ENCODE measurements at regions not wholly inside any gene's neighbourhood (a gene's known extent, or its start where the extent isn't known, plus 50 kb on each side); places are given as distances from the start of the nearest gene placed in this dataset.
"Not testable (repeated sequence)": the region's sequence is repeated elsewhere in the genome, so short reads cannot be mapped to it uniquely, and the experiment has no call there.

- peaks cover 15% of the 10 kb centered on the region for H3K9me3 Mint-ChIP-seq
- no peak overlapping the region for H3K4me3 Mint-ChIP-seq
- H3K27ac Mint-ChIP-seq: no peak overlapping the region
- no peak for DNase-seq
- H3K4me1 Mint-ChIP-seq (ENCODE audit: low read depth): no peaks in the 10 kb centered on the region
- no peak for TF ChIP-seq CTCF (IDR thresholded peaks at IDR 0.05)
- H3K27me3 Mint-ChIP-seq (ENCODE audit: insufficient read depth): no peaks in the 10 kb centered on the region; the same call in 1 of the 2 replicates
- no peaks in the 10 kb centered on the region for H3K36me3 Mint-ChIP-seq (ENCODE audit: low read depth)
Measured at GRCh38 chr9:73919712-73920111, 577.4 kb upstream of the RORB start.

GRCh38 chr9:73923796-73924195 lies 573.3 kb upstream of the RORB start:
- no peak overlapping the region for H3K27ac Mint-ChIP-seq
- H3K27me3 Mint-ChIP-seq (ENCODE audit: insufficient read depth): no peaks in the 10 kb centered on the region; the same call in 1 of the 2 replicates
- DNase-seq: no peak
- H3K36me3 Mint-ChIP-seq (ENCODE audit: low read depth): no peaks in the 10 kb centered on the region
- no peak overlapping the region for H3K4me3 Mint-ChIP-seq
- peaks cover 15% of the 10 kb centered on the region for H3K9me3 Mint-ChIP-seq
- no peak for TF ChIP-seq CTCF (IDR thresholded peaks at IDR 0.05)
- H3K4me1 Mint-ChIP-seq (ENCODE audit: low read depth): no peaks in the 10 kb centered on the region

DNA sequence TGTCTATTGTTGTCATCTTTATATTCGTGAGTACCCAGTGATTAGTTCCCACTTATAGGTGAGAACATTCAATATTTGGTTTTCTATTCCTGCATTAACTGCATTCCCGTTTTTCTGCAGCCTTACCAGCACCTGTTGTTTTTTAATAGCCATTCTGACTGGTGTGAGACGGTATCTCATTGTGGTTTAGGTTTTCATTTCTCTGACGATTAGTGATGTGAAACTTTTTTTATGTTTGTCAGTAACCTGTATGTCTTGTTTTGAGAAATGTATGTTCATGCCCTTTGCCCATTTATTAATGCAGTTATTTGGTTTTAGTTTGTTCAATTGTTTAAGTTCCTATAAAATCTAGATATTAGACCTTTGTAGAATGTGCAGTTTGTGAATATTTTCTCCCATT lies 546.0 kb upstream of the RORB start:
- no peaks in the 10 kb centered on the region for H3K4me1 Mint-ChIP-seq (ENCODE audit: low read depth)
- peaks cover 43% of the 10 kb centered on the region for H3K9me3 Mint-ChIP-seq
- H3K27ac Mint-ChIP-seq: no peak overlapping the region
- no peak for TF ChIP-seq CTCF (IDR thresholded peaks at IDR 0.05)
- DNase-seq: no peak
- no peaks in the 10 kb centered on the region for H3K27me3 Mint-ChIP-seq (ENCODE audit: insufficient read depth)
- H3K36me3 Mint-ChIP-seq (ENCODE audit: low read depth): no peaks in the 10 kb centered on the region
- no peak overlapping the region for H3K4me3 Mint-ChIP-seq

DNA sequence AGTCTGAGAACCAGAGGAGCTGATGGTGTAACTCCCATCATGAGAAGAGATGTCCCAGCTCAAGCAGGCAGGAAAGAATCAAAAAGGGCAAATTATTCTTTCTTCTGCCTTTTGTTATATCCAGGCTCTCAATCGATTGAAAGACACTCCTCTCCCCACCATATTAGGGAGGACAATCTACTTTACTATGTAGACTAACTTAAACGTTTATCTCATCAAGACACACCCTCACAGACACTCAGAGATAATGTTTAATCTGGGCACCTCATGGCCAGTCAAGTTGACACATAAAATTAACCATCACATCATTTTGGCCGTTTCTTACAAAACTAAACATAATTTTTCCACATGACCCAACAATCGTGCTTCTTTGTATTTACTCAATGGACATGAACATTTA lies 534.3 kb upstream of the RORB start:
- Mint-ChIP-seq H3K36me3 (ENCODE audit: low read depth) (no peaks in the 10 kb centered on the region), H3K4me1 (ENCODE audit: low read depth) (no peaks in the 10 kb centered on the region), H3K27me3 (ENCODE audit: insufficient read depth) (no peaks in the 10 kb centered on the region), H3K9me3 (peaks cover 21% of the 10 kb centered on the region), H3K4me3 (no peak overlapping the region), H3K27ac (no peak overlapping the region)
- no peak for DNase-seq
- TF ChIP-seq CTCF (IDR thresholded peaks at IDR 0.05): no peak

DNA sequence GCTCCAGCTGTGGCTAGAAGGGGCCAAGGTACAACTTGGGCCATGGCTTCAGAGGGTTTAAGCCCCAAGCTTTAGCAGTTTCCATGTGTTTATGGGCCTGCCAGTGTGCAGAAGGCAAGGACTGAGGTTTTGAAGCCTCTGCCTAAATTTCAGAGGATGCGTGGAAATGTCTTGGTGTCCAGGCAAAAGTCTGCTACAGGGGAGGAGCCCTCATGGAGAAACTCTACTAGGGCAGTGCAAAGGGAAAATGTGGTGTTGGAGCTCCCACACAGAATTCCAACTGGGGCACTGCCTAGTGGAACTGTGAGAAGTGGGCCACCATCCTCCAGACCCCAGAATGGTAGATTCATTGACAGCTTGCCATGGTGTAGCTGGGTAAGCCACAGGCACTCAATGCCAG lies 527.2 kb upstream of the RORB start:
- DNase-seq: no peak
- no peaks in the 10 kb centered on the region for H3K27me3 Mint-ChIP-seq (ENCODE audit: insufficient read depth)
- peaks cover 24% of the 10 kb centered on the region for H3K9me3 Mint-ChIP-seq
- H3K4me3 Mint-ChIP-seq: no peak overlapping the region
- no peaks in the 10 kb centered on the region for H3K4me1 Mint-ChIP-seq (ENCODE audit: low read depth)
- H3K27ac Mint-ChIP-seq: no peak overlapping the region
- H3K36me3 Mint-ChIP-seq (ENCODE audit: low read depth): no peaks in the 10 kb centered on the region; the same call in 1 of the 2 replicates
- no peak for TF ChIP-seq CTCF (IDR thresholded peaks at IDR 0.05)

GRCh38 chr9:73976424-73976823 lies 520.7 kb upstream of the RORB start:
- not testable (repeated sequence) for H3K36me3 Mint-ChIP-seq (ENCODE audit: low read depth); DNase-seq; H3K4me3 Mint-ChIP-seq; H3K27ac Mint-ChIP-seq; H3K27me3 Mint-ChIP-seq (ENCODE audit: insufficient read depth); H3K9me3 Mint-ChIP-seq; H3K4me1 Mint-ChIP-seq (ENCODE audit: low read depth)
